ENCODE measurements at regions not wholly inside any gene's neighbourhood (a gene's known extent, or its start where the extent isn't known, plus 50 kb on each side); places are given as distances from the start of the nearest gene placed in this dataset.

DNA sequence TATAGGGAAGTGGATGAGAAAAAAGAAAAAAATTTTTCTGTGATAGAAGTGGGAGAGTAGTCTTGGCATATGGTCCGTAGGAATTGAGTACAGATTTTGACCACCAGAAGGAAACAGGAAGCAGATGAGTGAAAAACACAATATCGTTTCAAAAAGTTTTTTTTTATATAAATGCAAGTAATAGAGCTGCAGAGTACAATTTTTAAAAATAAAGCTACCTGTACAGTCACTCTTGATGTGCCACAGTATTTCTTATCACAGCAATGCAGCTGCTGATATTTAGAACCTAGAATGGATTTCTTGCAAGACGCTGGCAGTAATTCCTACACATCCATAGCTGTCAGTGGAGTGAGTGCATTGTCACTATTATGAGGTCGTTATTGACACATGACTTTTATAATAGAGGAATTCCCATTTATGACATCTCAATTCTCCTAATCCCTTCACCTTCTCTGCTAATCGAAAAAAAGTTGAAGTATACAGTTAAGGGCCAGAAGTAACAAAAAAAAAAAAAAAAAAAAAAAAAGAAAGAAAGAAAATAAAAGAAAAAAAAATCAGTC, 477.7 kb downstream of the TAF11L14 start:
- DNase-seq (ENCODE audit: low read depth): no peak

DNA sequence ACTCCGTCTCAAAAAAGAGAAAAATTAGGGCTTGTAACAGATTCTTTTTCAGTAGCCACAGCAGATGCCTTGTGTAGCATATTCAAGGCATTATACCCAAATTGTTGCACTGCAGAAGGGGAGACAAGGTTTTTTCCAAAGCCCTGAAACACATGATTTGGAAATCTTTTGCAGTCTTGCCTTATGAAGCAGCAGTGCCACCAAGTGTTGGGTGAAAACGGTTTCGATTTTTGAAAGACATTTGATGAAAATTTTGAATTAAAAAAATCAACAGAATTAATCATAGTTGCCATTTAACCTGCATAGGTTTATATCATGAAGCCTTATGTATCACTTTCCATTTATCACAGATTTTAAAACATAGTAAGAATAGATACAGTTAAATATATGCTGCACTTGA, 479.5 kb downstream of the TAF11L14 start:
- peak; percentile 11 for DNase-seq (ENCODE audit: low read depth)

DNA sequence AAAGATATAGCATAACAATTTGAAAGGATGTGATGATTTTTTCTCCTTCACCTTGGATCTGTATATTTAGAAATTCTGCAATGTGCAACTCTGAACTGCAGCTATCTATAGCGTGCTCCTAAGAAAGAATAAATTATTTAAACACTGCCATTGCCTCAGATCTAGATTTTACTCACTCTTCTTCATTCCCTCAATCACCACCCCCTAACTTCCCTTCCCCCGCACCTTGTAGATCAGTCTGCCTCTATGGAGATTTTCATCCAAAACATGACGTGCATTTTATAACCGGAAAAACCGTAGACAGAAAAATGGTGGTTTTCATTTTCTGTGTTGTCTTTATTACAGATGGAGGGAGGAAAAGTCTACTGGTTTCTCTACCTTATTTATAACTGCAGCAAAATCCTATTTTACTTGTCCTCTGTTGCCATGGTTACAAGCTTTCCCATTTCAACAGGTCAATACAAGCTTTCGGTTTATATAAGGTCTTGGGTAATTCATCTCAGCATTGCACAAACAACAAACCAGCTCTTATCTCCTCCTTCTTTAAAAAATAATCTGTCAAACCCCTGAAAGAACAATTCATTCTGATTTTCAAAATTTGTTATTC, 480.0 kb downstream of the TAF11L14 start:
- no peak for DNase-seq (ENCODE audit: low read depth)

DNA sequence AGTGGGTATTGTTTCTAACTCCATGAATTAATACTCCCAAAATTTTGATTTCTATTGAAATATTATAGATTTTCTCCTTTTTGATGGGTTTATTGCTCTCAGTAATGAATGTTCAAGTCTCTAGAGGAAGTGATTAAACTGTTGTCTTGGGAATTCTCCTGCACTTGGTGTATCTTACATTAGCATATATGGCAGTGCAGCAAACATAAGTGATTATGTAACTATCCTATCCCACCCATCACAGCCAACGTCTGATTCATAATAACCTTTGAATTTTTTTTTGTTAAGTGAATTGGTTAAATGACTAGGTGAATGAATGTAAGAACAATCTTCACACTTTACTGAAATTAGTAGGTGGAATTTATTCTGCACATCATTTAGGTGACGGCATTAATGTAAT, 483.7 kb downstream of the TAF11L14 start:
- DNase-seq (ENCODE audit: low read depth): no peak

DNA sequence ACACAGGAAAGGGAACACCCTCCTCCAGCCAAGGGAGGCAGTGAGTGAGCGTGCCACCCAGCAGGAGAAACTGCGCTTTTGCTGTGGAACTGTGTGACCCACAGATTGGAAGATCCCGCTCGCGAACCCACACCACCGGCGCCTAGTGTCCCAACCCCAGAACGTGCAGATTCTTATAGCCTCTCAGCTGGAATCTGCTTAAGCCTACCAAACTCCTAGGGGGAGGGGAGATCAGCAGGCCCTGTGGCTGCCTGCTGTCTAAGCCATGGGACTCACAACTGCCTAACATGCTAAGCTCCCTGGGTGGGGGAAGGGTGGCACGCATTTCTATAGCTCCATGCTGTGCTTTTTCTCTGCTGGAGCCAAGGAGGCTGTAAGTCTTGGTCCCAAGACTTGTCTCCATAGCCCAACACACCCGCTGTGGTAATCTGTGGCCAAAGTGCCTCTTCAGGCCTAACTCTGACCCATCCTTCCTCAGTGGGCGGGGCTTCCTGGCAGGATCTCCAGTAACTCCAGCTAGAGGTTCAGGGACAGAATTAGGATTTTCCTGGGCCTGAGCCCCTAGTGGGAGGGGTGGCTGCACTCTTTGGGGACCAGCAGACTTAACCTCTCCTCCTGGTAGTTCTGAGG, 485.0 kb downstream of the TAF11L14 start:
- no peak for DNase-seq (ENCODE audit: low read depth)

DNA sequence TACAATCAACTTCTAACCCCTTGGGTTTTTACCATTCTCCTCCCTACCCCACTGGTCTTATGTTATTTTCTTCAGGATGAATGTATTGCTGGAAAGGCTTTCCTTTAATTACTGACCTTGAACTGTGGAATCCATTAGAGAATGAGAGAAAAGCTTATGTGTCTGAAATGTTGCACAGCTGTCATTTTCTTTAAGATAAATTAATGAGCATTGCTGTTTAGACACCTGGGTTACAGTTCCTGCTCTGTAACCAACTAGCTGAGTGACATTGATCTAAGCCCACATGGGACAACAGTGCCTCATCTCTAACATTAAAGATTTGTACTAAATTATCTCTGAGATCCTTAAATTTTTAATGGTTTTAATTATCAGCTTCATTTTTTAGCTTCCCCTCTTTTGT, 507.0 kb downstream of the TAF11L14 start:
- no peak for DNase-seq (ENCODE audit: low read depth)

DNA sequence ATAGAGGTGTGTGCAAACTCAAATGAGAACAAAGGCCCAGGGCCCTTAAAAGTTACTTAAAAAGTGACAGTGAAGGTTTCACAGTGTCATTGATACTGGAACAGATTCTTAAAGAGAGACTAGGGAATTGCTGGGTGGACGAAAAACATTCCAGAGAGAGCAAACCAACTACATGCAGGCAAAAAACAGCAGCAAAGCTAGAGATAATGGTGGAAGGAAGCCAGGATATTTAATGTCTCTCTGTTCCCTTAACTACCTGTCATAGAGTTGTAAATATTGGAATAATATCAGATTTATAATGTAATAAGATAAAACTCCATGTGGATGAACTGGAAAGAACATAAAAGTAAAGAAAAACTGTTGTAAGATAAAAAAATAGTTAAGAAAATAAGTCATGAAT, 508.6 kb downstream of the TAF11L14 start:
- no peak for DNase-seq (ENCODE audit: low read depth)

DNA sequence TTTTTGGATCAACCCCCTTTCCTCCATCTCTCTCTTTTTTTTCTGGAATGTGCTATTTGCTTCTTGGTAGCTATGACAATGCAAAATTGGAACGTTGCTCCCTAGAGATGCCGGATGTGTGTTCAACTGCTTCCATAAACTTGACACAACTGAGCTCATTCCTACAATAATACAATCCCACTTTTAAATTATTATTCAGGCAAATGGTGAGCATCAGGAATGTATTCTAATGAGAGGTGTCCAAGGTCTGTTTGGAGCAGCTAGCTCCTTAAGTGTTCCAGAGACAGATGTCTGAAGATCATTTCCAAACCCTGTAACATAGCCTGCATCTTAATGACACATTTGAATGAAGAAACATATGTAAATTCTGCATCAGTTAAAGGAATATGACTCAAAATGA, 518.4 kb downstream of the TAF11L14 start:
- no peak for DNase-seq (ENCODE audit: low read depth)

DNA sequence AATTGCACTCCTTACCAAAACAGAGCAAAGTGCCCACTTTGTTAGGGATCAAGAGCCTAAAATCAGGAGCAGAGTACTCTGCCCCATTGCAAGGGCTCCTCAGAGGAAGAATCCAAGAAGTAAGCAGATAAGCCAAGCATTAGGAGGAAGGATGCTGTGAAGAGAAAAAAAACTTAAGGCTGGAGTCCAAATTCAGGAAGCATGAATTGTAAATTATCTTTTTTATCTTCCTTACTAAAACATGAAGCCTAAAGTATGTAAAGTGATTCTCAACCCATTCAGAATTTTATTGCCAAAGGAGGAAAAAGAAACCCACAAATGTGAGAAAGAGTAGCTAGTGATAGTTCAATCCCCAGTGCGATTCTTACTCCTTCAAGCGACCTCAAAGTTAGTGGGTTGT, 523.9 kb downstream of the TAF11L14 start:
- no peak for DNase-seq (ENCODE audit: low read depth)

DNA sequence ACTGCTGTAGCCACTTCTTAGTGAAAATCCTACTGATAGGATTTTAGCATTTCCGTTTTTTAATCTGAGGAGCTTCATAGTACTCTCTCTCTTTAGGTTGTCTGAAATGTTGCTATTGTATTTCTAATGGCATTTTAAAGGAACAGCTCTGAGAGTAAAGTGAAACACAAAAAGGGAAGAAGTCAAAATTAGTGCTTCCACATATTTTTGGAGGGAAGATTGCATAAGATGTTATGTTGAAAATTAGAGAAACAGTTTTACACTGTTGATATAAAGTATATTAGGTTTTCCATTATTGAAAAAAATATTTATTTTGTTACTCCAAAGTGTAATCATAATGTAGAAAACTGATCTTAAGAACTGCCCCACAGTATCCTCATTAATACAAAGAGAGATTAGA, 525.1 kb downstream of the TAF11L14 start:
- DNase-seq (ENCODE audit: low read depth): no peak

DNA sequence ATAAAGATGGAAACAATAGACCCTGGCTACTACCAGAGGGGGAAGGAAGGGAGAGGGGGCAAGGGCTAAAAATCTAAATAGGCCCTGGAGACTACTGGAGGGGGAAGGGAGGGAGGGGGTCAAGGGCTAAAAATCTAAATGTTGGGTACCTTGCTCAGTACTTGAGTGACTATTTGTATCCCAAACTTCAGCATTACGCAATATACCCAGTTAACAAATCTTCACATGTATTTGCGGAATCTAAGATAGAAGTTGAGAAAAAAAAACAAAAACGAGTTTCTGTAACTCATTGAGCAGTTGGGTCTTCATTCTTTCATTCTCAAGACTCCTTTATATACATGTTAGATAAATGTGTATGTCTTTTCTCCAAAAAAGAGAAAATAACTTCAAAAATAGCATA, 537.4 kb downstream of the TAF11L14 start:
- DNase-seq (ENCODE audit: low read depth): no peak

DNA sequence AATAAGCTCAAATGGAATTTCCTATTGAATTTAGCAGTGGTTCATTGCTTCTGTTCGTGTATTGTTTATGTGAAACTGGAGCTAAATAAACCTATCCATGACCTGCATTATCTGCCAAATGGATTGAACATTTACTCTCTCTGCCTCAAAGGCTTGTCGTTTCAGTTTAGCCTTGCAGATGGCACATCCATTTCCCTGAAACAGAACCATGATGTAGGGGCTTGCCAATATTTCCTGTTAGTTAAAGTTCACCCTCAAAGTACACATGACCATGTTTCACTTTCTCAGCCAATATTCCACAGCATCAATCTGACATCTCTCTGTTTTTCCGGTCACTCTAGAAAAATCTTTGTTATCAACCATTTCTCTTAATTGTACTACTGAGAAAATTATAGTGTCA, 545.3 kb downstream of the TAF11L14 start:
- DNase-seq (ENCODE audit: low read depth): no peak

DNA sequence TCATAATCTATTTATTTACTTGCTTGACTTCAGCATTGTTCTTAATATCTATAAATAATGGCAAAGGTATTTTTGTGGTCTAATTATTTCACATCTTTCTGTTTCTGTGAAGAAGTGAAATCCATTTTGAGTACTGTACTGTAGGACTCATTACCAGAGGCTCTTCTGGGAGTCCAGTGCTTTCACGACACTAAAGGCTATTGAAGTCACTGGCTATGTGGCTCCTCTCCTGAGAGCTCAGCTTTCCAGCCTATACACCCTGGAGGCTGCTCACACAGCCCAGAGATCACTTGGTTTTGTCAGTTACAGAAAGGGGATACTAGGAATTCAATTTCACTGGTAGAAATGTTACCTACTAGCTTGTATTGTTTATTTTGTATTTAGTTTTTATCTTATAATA, 547.3 kb downstream of the TAF11L14 start:
- no peak for DNase-seq (ENCODE audit: low read depth)

DNA sequence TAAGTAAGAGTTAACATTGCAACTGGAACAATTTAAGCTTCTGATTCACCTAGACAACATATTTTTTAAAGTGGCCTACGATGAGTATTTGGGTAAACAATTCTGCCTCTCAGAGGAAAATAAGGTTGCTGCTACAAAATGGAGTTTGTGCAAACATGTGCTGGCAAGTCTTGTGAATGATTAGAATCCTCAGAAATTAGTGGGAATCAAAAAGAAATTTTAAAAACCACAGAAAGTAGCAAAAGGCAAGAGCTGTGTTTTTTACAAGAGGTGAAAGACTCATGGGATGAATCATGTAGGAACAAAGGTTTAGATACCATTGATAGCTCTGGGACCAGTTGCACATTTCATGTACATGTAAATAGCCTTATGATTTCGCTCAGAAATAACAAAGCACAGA, 561.6 kb downstream of the TAF11L14 start:
- no peak for DNase-seq (ENCODE audit: low read depth)

DNA sequence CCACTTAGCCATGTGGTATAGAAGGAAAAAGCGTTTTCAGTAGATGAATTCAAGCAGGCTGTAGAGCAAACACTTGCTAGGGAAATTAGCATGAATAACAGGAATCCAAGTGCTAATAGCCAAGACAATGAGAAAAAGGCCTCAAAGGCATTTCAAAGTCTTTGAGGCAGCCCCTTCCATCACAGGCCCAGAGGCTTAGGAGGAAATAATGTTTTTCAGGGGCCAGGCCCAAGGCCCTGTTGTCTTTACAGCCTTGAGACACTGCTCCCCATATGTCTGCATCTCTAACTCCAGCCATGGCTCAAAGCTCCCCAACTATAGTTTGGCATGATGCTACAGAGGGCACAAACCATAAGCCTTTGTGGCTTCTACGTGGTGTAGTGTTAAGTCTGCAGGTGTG, 563.5 kb downstream of the TAF11L14 start:
- no peak for DNase-seq (ENCODE audit: low read depth)

DNA sequence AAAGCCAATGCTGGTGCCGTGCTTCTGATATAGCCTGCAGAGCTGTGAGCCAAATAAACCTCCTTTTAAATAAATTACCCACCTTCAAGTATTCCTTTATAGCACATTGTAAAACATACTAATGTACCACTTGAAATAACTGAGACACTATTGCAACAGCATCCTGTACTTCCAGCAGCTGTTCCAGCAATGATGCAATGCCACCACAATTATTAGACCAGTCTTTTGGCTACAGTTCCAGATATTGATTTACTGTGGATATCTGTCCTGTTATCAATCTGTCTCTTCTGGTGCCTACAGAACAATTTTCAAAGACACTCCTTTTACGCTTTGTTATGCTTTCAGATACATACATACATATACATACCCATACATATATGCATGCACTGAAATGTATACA, 567.9 kb downstream of the TAF11L14 start:
- no peak for DNase-seq (ENCODE audit: low read depth)

DNA sequence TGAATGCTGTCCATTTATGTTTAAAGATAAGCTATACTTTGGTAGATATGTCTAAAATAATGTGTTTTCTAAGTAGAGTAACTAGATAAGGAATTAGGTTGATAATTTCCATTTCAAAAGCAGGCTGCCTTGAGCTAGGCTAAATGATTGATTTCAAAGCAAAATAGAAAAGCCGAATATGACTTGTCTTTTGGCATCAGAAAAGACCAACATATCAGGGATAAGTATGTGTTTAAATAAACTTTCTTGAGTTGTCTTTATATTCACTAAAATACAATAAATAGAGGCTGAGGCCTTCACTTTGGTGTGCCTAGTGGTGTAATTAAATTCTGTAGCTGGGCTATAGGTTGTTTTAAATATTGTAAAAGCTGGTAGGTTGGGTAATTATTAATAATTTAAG, 569.0 kb downstream of the TAF11L14 start:
- no peak for DNase-seq (ENCODE audit: low read depth)

DNA sequence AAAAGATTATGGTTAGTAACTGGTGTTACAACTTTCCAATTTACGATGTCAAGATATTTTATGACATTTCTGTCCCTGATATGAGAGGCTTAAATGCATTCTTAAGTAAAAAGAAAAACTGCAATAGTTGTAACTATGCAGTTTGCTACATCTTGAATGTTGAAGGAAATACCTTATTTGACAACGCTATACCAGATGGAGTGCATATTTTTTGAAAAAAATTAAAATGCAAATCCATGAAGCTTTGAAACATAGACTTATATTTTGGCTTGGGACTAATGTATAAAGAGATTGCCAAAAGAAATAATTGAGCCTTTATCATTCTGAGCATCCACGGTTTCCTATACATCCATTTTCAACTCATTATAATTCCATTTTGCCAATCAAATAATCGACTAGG, 579.4 kb downstream of the TAF11L14 start:
- no peak for DNase-seq (ENCODE audit: low read depth)

DNA sequence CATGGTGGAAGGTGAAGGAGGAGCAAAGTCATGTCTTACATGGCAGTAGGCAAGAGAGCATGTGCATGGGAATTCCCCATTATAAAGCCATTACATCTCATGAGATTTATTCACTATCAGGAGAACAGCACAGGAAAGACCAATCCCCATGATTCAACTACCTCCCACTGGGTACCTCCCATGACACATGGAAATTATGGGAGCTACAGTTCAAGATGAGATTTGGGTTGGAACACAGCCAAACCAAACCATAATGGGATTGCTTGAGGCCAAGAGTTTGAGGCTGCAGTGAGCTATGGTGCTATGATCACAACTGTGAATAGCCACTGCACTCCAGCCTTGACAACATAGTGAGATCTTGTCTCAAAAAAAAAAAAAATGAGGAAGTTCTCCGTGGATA, 581.8 kb downstream of the TAF11L14 start:
- DNase-seq (ENCODE audit: low read depth): no peak

DNA sequence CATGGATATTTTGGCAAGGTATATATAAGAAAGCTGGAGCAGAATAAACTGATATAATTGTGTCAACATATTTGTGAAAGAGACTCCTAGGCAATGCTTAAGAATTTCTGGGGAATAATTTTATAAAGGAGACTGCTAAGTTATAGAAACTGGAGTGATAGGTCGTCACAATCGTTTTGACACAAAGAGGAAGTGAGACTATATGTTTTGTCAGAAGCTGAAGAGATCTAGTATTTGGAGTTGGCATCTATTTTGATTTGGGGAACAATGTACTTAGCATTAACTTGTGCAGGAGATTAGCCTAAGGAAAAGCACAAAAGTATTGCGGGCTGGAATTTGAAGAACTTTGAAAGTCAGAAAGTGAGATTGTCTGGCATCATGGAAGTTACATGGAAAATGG, 582.5 kb downstream of the TAF11L14 start:
- no peak for DNase-seq (ENCODE audit: low read depth)

DNA sequence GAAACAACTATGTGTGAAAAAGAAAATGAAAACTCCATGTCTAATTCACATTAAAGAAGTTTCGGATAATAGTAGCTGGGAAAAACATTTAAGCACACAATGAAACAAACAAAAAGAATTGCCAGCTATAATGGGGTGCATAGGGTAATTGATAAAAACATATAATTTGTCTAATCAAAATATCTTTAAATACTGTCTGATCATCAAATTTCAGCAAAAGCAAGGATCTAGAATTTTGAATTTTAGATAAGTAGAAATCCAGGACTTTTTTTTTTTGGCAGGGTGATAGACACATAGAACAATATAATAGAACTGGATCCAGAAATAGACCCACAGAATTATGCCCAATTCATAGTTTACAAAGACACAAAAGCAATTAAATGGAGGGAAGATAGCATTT, 585.0 kb downstream of the TAF11L14 start:
- DNase-seq (ENCODE audit: low read depth): no peak

DNA sequence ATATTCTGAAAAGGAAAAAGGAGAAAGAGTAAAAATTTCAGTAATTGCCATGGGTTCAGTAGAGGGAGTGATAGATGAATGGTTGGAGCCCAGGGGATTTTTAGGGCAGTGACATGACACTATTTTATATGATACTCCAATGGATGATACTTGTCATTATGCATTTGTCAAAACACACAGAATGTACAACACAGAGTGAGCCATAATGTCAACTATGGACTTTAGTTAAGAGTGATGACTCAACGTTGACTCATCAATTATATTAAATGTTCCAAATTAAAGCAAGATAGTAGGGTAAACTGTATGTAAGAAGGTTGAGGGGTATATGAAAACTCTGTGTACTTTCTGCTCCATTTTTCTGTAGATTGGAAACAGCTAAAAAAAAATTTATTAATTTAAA, 586.4 kb downstream of the TAF11L14 start:
- DNase-seq (ENCODE audit: low read depth): no peak

DNA sequence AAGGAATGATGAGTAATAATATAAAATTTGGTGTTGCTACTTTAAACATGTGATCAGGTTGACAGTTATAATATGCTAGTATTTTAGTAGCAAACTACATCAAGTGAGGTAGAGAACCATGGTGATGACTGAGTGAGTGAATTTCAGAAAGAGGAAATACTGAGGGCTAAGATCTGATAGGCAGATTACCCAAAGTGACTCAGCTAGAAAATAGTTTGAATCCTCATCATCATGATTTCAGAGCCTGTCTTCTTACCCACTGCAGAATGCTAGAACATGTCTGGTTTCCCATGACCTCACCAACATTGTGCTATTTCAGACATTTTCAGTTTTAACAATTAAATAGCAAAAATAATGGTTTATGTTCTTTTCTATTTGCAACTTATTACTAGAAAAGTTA, 602.1 kb downstream of the TAF11L14 start:
- DNase-seq (ENCODE audit: low read depth): peak; percentile 27

DNA sequence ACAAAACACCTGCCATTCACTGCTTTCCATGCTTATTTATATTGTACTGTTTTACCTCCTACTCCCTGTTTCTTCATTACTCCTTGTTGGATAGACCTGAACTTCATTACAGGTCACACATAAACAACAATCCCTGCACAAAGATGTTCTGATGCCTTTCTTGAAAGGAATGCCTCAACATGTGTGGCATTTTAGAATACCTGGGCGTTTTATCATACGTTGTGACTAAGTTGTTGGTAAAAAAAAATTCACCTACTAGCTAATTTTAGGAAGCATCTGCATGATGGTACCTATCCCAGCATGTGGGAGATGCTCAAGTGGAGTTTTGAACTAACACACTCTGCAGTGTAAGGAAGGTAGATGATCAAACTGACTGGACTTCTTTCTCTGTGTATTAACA, 604.1 kb downstream of the TAF11L14 start:
- DNase-seq (ENCODE audit: low read depth): no peak

Data from HS-27A (cell line).